Loucy (cell line): ENCODE measurements at regions not wholly inside any gene's neighbourhood (a gene's known extent, or its start where the extent isn't known, plus 50 kb on each side); places are given as distances from the start of the nearest gene placed in this dataset.

Experiments used
- H2AFZ ChIP-seq: fragments of 200-600 bp; sonication (generic); 2 replicates; pipeline ENCODE4 v1.6.0; 2016; ENCODE audit warnings: antibody characterized with exemption, mild to moderate bottlenecking, low read length, moderate library complexity
- H3F3A ChIP-seq: fragments of 200-600 bp; 2 replicates; pipeline ENCODE4 v1.6.0; 2016; ENCODE audit warnings: antibody characterized with exemption, low read depth, mild to moderate bottlenecking
- H3K27me3 ChIP-seq: fragments of 200-600 bp; sonication (generic); 2 replicates; pipeline ENCODE4 v1.6.1; 2014; ENCODE audit warnings: low read length, mild to moderate bottlenecking; ENCODE audit not compliant: insufficient read depth, poor library complexity, severe bottlenecking
- H3K36me3 ChIP-seq: fragments of 200-600 bp; sonication (generic); 2 replicates; pipeline ENCODE4 v1.6.1; 2016; ENCODE audit warnings: low read length; ENCODE audit not compliant: insufficient read depth
- H3K4me1 ChIP-seq: fragments of 200-600 bp; sonication (generic); 2 replicates; pipeline ENCODE4 v1.5.1; 2014; ENCODE audit warnings: low read length, mild to moderate bottlenecking; ENCODE audit not compliant: insufficient read depth, poor library complexity, severe bottlenecking
- H3K4me2 ChIP-seq: fragments of 200-600 bp; sonication (generic); 2 replicates; pipeline ENCODE4 v1.6.0; 2014; ENCODE audit warnings: antibody characterized with exemption, low read length, low read depth, mild to moderate bottlenecking; ENCODE audit not compliant: poor library complexity, severe bottlenecking
- H3K4me3 ChIP-seq: fragments of 200-600 bp; sonication (generic); 2 replicates; pipeline ENCODE4 v1.5.1; 2014; ENCODE audit warnings: low read length, mild to moderate bottlenecking, mixed read lengths; ENCODE audit not compliant: poor library complexity, severe bottlenecking
- H3K79me2 ChIP-seq: fragments of 200-600 bp; sonication (generic); 2 replicates; pipeline ENCODE4 v1.6.1; 2014; ENCODE audit warnings: low read length; ENCODE audit not compliant: insufficient read depth
- H3K9ac ChIP-seq: fragments of 200-600 bp; sonication (generic); 2 replicates; pipeline ENCODE4 v1.6.0; 2014; ENCODE audit warnings: mild to moderate bottlenecking, low read depth, low read length, moderate library complexity; ENCODE audit not compliant: poor library complexity, severe bottlenecking
- H3K9me2 ChIP-seq: fragments of 200-600 bp; sonication (generic); replicated peaks from 2 replicates; pipeline ENCODE4 v1.6.1; 2016; ENCODE audit warnings: low read depth, low read length, mixed read lengths
- H3K9me3 ChIP-seq: fragments of 200-600 bp; sonication (generic); 2 replicates; pipeline ENCODE4 v1.6.1; 2014; ENCODE audit warnings: mild to moderate bottlenecking, antibody characterized with exemption, low read length, low read depth; ENCODE audit not compliant: insufficient read depth
- H4K20me1 ChIP-seq: fragments of 200-600 bp; sonication (generic); 2 replicates; pipeline ENCODE4 v1.6.0; 2014; ENCODE audit warnings: antibody characterized with exemption, low read length, mild to moderate bottlenecking; ENCODE audit not compliant: insufficient read depth, poor library complexity, severe bottlenecking
- EZH2phosphoT487 ChIP-seq: fragments of 200-600 bp; IDR thresholded peaks from 2 replicates; pipeline ENCODE4 v1.6.1; 2018; ENCODE audit warnings: antibody characterized with exemption, mild to moderate bottlenecking, moderate library complexity, borderline replicate concordance
- TF ChIP-seq, protein P1 (sequence below): fragments of 200-600 bp; sonication (generic); conservative IDR thresholded peaks from 2 replicates; pipeline ENCODE4 v1.5.1; 2014; ENCODE audit warnings: mild to moderate bottlenecking, antibody characterized with exemption, low read length

GRCh38 chr14:56886471-56887062 is 76.3 kb upstream of the OTX2 start:
- H3F3A ChIP-seq, result no peaks in the 10 kb centered on the region
- H4K20me1 ChIP-seq, result no peaks in the 10 kb centered on the region
- no peak overlapping the region for H3K9ac ChIP-seq
- H3K79me2 ChIP-seq, result no peaks in the 10 kb centered on the region
- H3K27me3 ChIP-seq, result peaks cover 4% of the 10 kb centered on the region
- H3K4me2 ChIP-seq, result no peak overlapping the region
- TF ChIP-seq, protein P1, sequence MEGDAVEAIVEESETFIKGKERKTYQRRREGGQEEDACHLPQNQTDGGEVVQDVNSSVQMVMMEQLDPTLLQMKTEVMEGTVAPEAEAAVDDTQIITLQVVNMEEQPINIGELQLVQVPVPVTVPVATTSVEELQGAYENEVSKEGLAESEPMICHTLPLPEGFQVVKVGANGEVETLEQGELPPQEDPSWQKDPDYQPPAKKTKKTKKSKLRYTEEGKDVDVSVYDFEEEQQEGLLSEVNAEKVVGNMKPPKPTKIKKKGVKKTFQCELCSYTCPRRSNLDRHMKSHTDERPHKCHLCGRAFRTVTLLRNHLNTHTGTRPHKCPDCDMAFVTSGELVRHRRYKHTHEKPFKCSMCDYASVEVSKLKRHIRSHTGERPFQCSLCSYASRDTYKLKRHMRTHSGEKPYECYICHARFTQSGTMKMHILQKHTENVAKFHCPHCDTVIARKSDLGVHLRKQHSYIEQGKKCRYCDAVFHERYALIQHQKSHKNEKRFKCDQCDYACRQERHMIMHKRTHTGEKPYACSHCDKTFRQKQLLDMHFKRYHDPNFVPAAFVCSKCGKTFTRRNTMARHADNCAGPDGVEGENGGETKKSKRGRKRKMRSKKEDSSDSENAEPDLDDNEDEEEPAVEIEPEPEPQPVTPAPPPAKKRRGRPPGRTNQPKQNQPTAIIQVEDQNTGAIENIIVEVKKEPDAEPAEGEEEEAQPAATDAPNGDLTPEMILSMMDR, result no peak
- TF ChIP-seq EZH2phosphoT487, result no peak
- no peak overlapping the region for H3K4me3 ChIP-seq
- H3K36me3 ChIP-seq, result no peaks in the 10 kb centered on the region
- no peaks in the 10 kb centered on the region for H3K9me2 ChIP-seq
- no peaks in the 10 kb centered on the region for H3K9me3 ChIP-seq
- no peaks in the 10 kb centered on the region for H3K4me1 ChIP-seq
- no peak overlapping the region for H2AFZ ChIP-seq

DNA sequence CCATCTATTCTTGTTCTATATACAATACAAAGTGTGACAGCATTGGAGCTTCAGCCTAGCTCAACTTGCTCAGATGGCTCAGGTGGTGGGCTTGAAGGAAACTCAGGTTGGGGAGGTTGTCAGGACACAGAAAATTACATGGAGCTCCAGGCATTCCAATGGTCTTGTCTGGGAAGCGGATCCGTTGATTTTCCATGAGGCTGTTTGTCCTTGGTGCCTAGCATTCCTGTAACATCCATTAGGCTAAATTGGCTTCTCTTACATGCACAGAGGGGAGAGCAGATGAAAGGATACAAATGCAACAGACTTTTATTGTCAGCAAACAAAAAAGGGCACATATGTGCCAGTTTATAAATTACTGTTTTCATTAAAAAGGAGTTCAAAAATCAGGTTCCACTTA is 75.5 kb upstream of the OTX2 start:
- Histone ChIP-seq H3K36me3 (no peaks in the 10 kb centered on the region), H2AFZ (no peak overlapping the region)
- no peak for TF ChIP-seq EZH2phosphoT487
- TF ChIP-seq, protein P1, result no peak

DNA sequence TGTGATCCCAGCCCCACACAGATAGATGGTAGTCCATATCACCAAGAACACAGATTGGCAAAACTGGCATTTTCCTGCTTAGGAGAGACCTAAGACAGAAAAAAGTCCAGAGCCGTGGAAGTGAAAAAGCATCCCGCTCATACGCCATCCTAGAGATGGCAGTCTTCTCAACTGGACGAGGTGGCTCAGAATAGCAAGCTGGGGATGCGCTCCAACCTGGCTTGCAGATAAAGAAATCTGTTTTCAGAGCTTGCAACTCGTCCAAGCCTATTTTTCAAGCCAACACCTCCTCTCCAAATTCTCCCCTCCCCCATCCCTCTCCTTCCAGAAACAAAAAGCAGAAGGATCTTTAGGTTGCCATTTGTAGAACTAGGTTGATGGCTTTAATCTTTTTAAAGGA is 74.3 kb upstream of the OTX2 start:
- H3K9ac ChIP-seq, result no peak overlapping the region
- H3K9me3 ChIP-seq, result no peaks in the 10 kb centered on the region
- peaks cover 4% of the 10 kb centered on the region for H3K27me3 ChIP-seq
- H3K4me2 ChIP-seq, result no peak overlapping the region
- no peak overlapping the region for H2AFZ ChIP-seq
- H3K4me1 ChIP-seq, result no peaks in the 10 kb centered on the region
- TF ChIP-seq, protein P1, result no peak
- TF ChIP-seq EZH2phosphoT487, result no peak
- no peak overlapping the region for H3K4me3 ChIP-seq
- no peaks in the 10 kb centered on the region for H3F3A ChIP-seq
- H3K79me2 ChIP-seq, result no peaks in the 10 kb centered on the region
- no peaks in the 10 kb centered on the region for H3K9me2 ChIP-seq
- no peaks in the 10 kb centered on the region for H4K20me1 ChIP-seq
- no peaks in the 10 kb centered on the region for H3K36me3 ChIP-seq

More for the DNA sequence above, 75.5 kb upstream of the OTX2 start:
- Histone ChIP-seq H3K9me2 (no peaks in the 10 kb centered on the region), H3K79me2 (no peaks in the 10 kb centered on the region), H3K27me3 (peaks cover 4% of the 10 kb centered on the region), H3K4me2 (no peak overlapping the region), H3K9ac (no peak overlapping the region), H3K9me3 (no peaks in the 10 kb centered on the region), H3F3A (no peaks in the 10 kb centered on the region), H3K4me1 (no peaks in the 10 kb centered on the region), H4K20me1 (no peaks in the 10 kb centered on the region), H3K4me3 (no peak overlapping the region)
